ENCODE measurements at regions not wholly inside any gene's neighbourhood (a gene's known extent, or its start where the extent isn't known, plus 50 kb on each side); places are given as distances from the start of the nearest gene placed in this dataset.

- H3K9me3 ChIP-seq (ENCODE audit: low read length) = no peaks in the 10 kb centered on the region
- no peaks in the 10 kb centered on the region for H3K79me2 ChIP-seq (replicated peaks; ENCODE audit: insufficient read depth, low read length)
- no peaks in the 10 kb centered on the region for H4K20me1 ChIP-seq (ENCODE audit: insufficient read depth)
- H3K27ac ChIP-seq (ENCODE audit: low read length) = no peak overlapping the region
- H3K4me3 ChIP-seq (ENCODE audit: low read length) = no peak overlapping the region
- no peaks in the 10 kb centered on the region for H3K9me2 ChIP-seq (ENCODE audit: insufficient read depth, low read length)
- H3F3A ChIP-seq (ENCODE audit: insufficient read depth, low read length, poor library complexity, severe bottlenecking) = no peaks in the 10 kb centered on the region
- no peaks in the 10 kb centered on the region for H3K27me3 ChIP-seq (ENCODE audit: insufficient read depth, low read depth, low read length)
- TF ChIP-seq EZH2 (IDR thresholded peaks at IDR 0.05; ENCODE audit: borderline replicate concordance, insufficient read depth, low read length, poor library complexity, severe bottlenecking) (no peak), CTCF (IDR thresholded peaks at IDR 0.05; ENCODE audit: poor library complexity, severe bottlenecking) (no peak), RAD21 (conservative IDR thresholded peaks at IDR 0.05) (no peak), REST (IDR thresholded peaks at IDR 0.05; ENCODE audit: borderline replicate concordance) (no peak), EP300 (conservative IDR thresholded peaks at IDR 0.05; ENCODE audit: poor library complexity, severe bottlenecking) (no peak), SMC3 (conservative IDR thresholded peaks at IDR 0.05; ENCODE audit: poor library complexity) (no peak), POLR2AphosphoS5 (IDR thresholded peaks at IDR 0.05) (no peak), MXI1 (conservative IDR thresholded peaks at IDR 0.05; ENCODE audit: poor library complexity, severe bottlenecking) (no peak), TAF1 (IDR thresholded peaks at IDR 0.05; ENCODE audit: low read depth) (no peak)
- no peak overlapping the region for H2AFZ ChIP-seq (ENCODE audit: low read depth, low read length)
- no peaks in the 10 kb centered on the region for H3K36me3 ChIP-seq (ENCODE audit: insufficient read depth, low read length)
- no peak overlapping the region for H3K9ac ChIP-seq (ENCODE audit: low read length)
- no peak overlapping the region for H3K4me2 ChIP-seq (ENCODE audit: low read length)
These were observed 99.1 kb upstream of the UGP2 start for GRCh38 chr2:63742580-63742976.

GRCh38 chr2:63743170-63743981 is 98.3 kb upstream of the UGP2 start:
- no peak overlapping the region for H3K4me3 ChIP-seq (ENCODE audit: low read length)
- no peak overlapping the region for H2AFZ ChIP-seq (ENCODE audit: low read depth, low read length)
- H3K9me3 ChIP-seq (ENCODE audit: low read length) = no peaks in the 10 kb centered on the region
- TF ChIP-seq MXI1 (conservative IDR thresholded peaks at IDR 0.05; ENCODE audit: poor library complexity, severe bottlenecking) = no peak
- no peak for TF ChIP-seq EZH2 (IDR thresholded peaks at IDR 0.05; ENCODE audit: borderline replicate concordance, insufficient read depth, low read length, poor library complexity, severe bottlenecking)
- no peak for TF ChIP-seq SMC3 (conservative IDR thresholded peaks at IDR 0.05; ENCODE audit: poor library complexity)
- TF ChIP-seq CTCF (IDR thresholded peaks at IDR 0.05; ENCODE audit: poor library complexity, severe bottlenecking) = no peak
- H3K9ac ChIP-seq (ENCODE audit: low read length) = no peak overlapping the region
- no peak overlapping the region for H3K27ac ChIP-seq (ENCODE audit: low read length)
- no peaks in the 10 kb centered on the region for H3K79me2 ChIP-seq (replicated peaks; ENCODE audit: insufficient read depth, low read length)
- no peak overlapping the region for H3K4me2 ChIP-seq (ENCODE audit: low read length)
- H3K27me3 ChIP-seq (ENCODE audit: insufficient read depth, low read depth, low read length) = no peaks in the 10 kb centered on the region
- no peaks in the 10 kb centered on the region for H4K20me1 ChIP-seq (ENCODE audit: insufficient read depth)
- no peaks in the 10 kb centered on the region for H3F3A ChIP-seq (ENCODE audit: insufficient read depth, low read length, poor library complexity, severe bottlenecking)
- no peaks in the 10 kb centered on the region for H3K9me2 ChIP-seq (ENCODE audit: insufficient read depth, low read length)
- H3K36me3 ChIP-seq (ENCODE audit: insufficient read depth, low read length) = no peaks in the 10 kb centered on the region

All from neural cell (in vitro differentiated cells).